ENCODE measurements at regions not wholly inside any gene's neighbourhood (a gene's known extent, or its start where the extent isn't known, plus 50 kb on each side); places are given as distances from the start of the nearest gene placed in this dataset.
"Not testable (repeated sequence)": the region's sequence is repeated elsewhere in the genome, so short reads cannot be mapped to it uniquely, and the experiment has no call there.

GRCh38 chr11:28793282-28793738 is 685.1 kb downstream of the METTL15 start:
- peaks cover 0 to 36% (median 0%) of the 10 kb centered on the region in 11 donors for H3K9me3 ChIP-seq
- no peak for ATAC-seq
- H3K4me3 ChIP-seq, result no peak overlapping the region
- 75 to 83% methylated on average over 8 of the region's 8 CpGs for WGBS, 2 donors
- no peak overlapping the region for H3K27ac ChIP-seq
- no peaks in the 10 kb centered on the region for H3K4me1 ChIP-seq
- intact Hi-C loops (cut with DNase I), result no loop called here
- DNase-seq, result no peak
- H3K36me3 ChIP-seq, result no peaks in the 10 kb centered on the region
- no peak for TF ChIP-seq CTCF (IDR thresholded peaks at IDR 0.05)
- no peaks in the 10 kb centered on the region for H3K27me3 ChIP-seq

GRCh38 chr11:28792856-28793255 is 684.7 kb downstream of the METTL15 start:
- peak in 1 of 8 donors; percentile 38 for ATAC-seq
- DNase-seq, result no peak
- 39 to 44% methylated on average over 2 of the region's 2 CpGs for WGBS, 2 donors
- Histone ChIP-seq H3K4me3 (no peak overlapping the region), H3K36me3 (no peaks in the 10 kb centered on the region), H3K4me1 (no peaks in the 10 kb centered on the region), H3K27ac (no peak overlapping the region), H3K27me3 (no peaks in the 10 kb centered on the region), H3K9me3 (peaks cover 0 to 36% (median 0%) of the 10 kb centered on the region in 11 donors)
- TF ChIP-seq CTCF (IDR thresholded peaks at IDR 0.05), result no peak
- intact Hi-C loops (cut with DNase I), result no loop called here

- H3K27me3 ChIP-seq; H3K4me3 ChIP-seq; H3K36me3 ChIP-seq; ATAC-seq; H3K4me1 ChIP-seq; intact Hi-C loops (cut with DNase I); DNase-seq; H3K27ac ChIP-seq: not testable (repeated sequence)
- peaks cover 0 to 51% (median 3%) of the 10 kb centered on the region in 11 donors for H3K9me3 ChIP-seq
- 61 to 68% methylated on average over 2 of the region's 2 CpGs for WGBS, 2 donors
Measured at GRCh38 chr11:28787897-28788296, 679.7 kb downstream of the METTL15 start.

GRCh38 chr11:28777126-28777525 is 668.9 kb downstream of the METTL15 start:
- H3K27me3 ChIP-seq, result no peaks in the 10 kb centered on the region
- WGBS, 2 donors, result 82 to 86% methylated on average over 6 of the region's 6 CpGs
- H3K36me3 ChIP-seq, result no peaks in the 10 kb centered on the region
- H3K4me1 ChIP-seq, result no peaks in the 10 kb centered on the region
- intact Hi-C loops (cut with DNase I), result no loop called here
- DNase-seq, result no peak
- H3K9me3 ChIP-seq, result peaks cover 0 to 58% (median 14%) of the 10 kb centered on the region in 11 donors
- H3K4me3 ChIP-seq, result no peak overlapping the region
- H3K27ac ChIP-seq, result no peak overlapping the region
- ATAC-seq, result no peak
- TF ChIP-seq CTCF (IDR thresholded peaks at IDR 0.05), result no peak

- Histone ChIP-seq H3K4me1 (no peaks in the 10 kb centered on the region), H3K4me3 (no peak overlapping the region), H3K27ac (no peak overlapping the region), H3K36me3 (no peaks in the 10 kb centered on the region), H3K27me3 (no peaks in the 10 kb centered on the region), H3K9me3 (peaks cover 0 to 53% (median 17%) of the 10 kb centered on the region in 11 donors)
- DNase-seq (no peak), ATAC-seq (no peak)
- intact Hi-C loops (cut with DNase I), result no loop called here
- no peak for TF ChIP-seq CTCF (IDR thresholded peaks at IDR 0.05)
- 78 to 87% methylated on average over 1 of the region's 1 CpG for WGBS, 2 donors
Measured at GRCh38 chr11:28773606-28774005, 665.4 kb downstream of the METTL15 start.
